ENCODE measurements at regions not wholly inside any gene's neighbourhood (a gene's known extent, or its start where the extent isn't known, plus 50 kb on each side); places are given as distances from the start of the nearest gene placed in this dataset.
A peak's percentile ranks its signal among the peaks of the same experiment; 100 is the strongest.

DNA sequence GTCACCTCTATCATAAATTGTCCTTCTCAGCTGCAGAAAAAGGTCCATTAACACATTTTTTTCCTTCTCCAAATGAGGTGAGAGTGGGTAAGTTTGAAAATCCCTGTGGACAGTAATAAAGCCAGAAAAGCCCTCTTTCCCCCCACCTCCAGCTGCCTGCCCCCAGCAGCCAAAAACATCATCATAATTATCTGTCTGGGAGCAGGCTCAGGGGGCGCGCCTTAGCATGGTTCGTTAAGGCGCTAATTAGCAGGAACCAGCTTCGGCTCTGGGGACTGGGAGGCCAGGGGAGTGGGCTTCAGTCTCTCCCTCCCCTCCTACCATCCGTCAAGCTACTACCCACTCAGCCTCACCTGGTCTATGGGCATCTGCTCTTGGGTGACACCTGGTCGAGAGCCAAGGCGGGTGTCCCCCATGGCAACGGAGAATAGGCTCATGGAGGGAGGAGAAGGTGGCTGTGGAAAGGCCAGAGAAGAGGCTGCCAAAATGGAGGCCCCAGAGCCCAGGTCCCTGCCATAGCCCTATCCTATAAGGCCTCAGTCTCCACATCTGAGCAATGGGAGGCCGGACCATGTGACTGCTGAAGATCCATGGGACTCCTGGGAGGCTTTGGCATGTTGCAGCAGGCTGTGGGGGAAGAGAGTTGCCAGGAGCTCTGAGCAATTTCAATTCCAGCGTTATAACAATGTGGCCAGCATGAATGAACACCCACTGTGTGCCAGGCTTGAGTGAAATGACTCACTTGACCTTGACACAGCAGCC is 140.1 kb upstream of the LINGO1 start:
- TF ChIP-seq GATA3 (IDR thresholded peaks at IDR 0.05; ENCODE audit: low read depth, low read length) (no peak), GATA2 (IDR thresholded peaks at IDR 0.05; ENCODE audit: low read depth, low read length) (no peak)

DNA sequence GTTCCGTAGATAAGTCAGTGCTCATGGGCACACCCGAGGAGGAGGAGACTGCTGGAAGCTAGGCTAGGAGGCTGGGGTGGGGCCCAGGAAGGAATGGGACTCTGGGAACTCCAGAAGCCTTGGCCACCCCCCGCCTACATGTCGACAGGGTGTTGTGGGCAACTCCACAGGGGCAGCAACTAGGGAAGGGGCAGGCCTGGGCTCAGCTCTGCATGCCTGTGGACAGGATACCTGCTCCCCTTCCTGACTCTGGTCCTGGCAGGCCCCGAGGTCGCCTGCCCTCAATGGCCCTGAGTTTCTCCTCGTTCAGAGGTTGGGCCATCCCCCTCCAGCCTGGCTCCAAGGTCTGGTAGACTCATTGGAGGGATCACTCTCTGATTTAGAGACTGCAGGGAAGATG is 138.9 kb upstream of the LINGO1 start:
- TF ChIP-seq GATA2 (IDR thresholded peaks at IDR 0.05; ENCODE audit: low read depth, low read length) (no peak), GATA3 (IDR thresholded peaks at IDR 0.05; ENCODE audit: low read depth, low read length) (no peak)

DNA sequence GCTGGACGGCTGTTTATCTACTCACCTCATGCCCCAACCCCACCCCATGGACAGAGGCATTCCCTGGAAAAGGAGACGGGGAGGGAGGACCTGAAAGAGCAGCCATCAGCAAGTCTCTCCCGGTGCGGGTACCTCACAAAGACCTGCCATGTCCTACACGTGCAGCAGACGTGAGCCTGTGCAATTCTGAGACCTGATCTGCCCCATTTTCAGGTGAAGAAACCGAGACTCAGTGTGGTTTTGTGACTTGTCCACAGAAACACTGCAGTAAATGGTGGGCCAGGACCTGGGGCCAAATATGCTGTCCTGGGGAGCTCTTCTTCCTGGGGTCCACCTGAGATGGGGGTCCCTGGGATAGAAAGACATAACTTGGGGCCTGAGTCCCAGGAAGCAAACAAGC is 137.0 kb upstream of the LINGO1 start:
- TF ChIP-seq GATA3 (IDR thresholded peaks at IDR 0.05; ENCODE audit: low read depth, low read length) (no peak), GATA2 (IDR thresholded peaks at IDR 0.05; ENCODE audit: low read depth, low read length) (no peak)

DNA sequence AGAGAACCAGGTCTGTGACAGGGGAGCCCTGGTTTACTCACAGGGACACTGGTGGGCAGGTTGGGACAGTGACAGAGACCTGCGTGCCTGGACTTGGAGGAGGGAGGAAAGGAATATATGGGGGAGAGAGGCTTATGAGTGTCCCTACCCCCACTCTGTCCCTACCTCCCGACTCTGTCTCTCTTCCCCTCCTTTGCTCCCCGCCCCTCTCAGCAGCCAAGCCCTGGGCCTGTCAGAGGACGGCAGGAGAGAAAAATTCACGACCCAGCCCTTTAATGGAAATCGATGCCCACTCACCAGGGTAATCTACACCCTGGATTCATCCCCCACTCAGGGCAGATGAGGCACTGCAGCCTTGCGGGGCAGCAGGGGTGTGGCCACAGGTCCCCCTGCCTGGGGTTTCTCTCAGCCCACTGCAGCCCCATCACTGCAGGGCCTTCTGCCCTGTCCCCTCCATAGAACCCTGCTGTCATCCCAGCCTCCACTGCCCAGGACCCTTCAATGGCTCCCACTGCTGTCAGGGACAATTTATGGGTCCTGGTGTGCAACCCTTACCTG is 135.9 kb upstream of the LINGO1 start:
- TF ChIP-seq GATA2 (IDR thresholded peaks at IDR 0.05; ENCODE audit: low read depth, low read length) (no peak), GATA3 (IDR thresholded peaks at IDR 0.05; ENCODE audit: low read depth, low read length) (no peak)

DNA sequence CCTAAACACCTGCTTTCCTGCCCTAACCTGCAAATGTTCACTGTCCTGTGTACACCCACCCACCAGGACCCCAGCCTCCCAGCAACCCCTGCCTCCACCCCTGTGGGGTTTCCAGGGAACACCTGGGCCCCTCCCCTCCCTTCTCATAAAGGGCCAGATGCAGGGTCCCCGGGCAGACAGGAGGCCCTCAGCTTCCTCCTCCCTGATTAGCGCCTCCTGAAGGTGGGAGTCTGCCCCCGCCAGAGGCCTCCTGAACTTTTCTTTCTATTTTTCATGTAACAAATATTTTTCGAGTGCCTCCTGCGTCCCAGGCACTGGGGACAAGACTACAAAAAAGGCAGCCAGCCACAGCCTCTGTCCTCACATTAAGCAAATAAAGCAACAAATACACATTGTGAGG is 135.4 kb upstream of the LINGO1 start:
- no peak for TF ChIP-seq GATA3 (IDR thresholded peaks at IDR 0.05; ENCODE audit: low read depth, low read length)
- TF ChIP-seq GATA2 (IDR thresholded peaks at IDR 0.05; ENCODE audit: low read depth, low read length) = no peak

DNA sequence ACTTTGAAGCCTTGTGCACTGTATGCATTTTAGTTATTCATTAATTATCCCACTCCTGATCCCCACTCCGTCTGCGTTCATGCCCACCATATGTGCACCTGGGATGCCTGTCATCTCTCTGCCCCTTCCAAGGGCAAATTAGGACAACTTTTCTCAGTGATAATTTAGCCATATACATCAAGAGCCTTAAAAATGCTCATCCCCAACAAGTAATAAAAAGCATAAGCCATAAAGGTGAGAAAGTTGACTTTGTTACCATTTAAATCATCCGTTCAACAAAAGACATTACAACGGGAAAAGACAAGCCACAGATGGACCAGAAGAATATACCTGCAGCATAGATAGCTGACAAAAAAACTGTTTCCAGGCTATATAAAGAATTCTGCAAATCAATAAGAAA is 131.4 kb upstream of the LINGO1 start:
- TF ChIP-seq GATA3 (IDR thresholded peaks at IDR 0.05; ENCODE audit: low read depth, low read length) = no peak

DNA sequence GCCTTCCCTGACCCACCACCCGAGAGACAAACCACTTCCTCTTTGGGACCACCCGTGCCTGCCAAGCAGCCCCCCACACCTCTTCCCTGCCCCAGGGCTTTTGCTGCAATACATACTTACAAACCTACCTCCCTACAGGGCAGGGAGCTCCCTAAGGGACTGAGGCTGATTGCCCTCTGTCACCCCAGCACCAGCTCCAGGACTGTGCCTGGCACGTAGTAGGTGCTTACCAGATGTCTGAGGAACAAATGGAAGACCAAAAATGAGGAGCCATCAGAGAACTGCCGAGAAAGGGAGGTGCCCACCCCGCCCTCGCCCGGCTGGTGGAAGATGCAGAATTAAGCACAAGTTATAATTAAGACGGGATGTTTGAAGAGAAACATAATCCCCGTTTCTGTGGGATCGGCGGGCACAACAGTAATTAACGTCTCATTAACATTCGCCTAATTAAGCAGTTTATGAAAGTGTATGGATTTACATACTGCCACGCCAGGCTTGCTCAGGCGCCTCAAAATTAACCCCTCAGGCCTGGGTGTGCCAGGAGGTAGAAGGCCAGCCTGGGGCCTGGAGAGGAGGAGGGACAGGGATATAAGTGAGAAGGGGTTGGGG is 130.1 kb upstream of the LINGO1 start:
- TF ChIP-seq GATA2 (IDR thresholded peaks at IDR 0.05; ENCODE audit: low read depth, low read length) = no peak
- no peak for TF ChIP-seq GATA3 (IDR thresholded peaks at IDR 0.05; ENCODE audit: low read depth, low read length)

DNA sequence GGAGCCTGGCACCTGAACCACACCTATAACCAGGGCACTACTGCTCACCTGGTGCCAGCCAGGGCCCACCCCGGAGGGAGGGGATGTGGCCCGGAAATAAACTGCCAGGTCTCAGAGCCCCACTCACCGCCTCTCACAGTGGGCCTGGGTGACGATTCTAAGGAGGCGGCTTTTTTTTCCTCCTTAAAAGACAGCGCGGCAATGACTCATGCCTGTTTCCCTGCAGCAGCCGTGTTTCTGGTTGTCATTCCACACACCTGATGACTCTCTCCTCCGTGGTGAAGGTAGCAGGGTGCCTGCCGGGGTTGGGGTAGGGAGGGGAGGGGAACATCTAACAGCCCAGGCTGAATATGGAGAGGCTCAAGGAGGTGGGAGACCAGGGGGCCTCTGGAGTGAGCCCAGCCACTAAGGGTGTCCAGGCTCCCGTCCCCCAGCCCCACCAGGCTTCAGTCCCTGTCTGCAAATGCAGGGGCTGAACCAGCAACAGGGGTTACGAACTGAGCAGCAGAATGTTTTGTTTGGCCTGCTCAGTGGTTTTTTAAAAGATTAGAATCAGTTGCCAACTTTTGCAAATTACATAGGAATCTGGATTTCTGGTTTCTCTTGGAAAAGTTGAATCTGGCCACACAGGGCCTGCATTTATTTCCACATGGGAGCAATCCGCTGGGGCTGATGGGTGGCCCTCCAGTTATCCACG is 127.3 kb upstream of the LINGO1 start:
- TF ChIP-seq GATA2 (IDR thresholded peaks at IDR 0.05; ENCODE audit: low read depth, low read length) (peak; percentile 66), GATA3 (IDR thresholded peaks at IDR 0.05; ENCODE audit: low read depth, low read length) (no peak)

DNA sequence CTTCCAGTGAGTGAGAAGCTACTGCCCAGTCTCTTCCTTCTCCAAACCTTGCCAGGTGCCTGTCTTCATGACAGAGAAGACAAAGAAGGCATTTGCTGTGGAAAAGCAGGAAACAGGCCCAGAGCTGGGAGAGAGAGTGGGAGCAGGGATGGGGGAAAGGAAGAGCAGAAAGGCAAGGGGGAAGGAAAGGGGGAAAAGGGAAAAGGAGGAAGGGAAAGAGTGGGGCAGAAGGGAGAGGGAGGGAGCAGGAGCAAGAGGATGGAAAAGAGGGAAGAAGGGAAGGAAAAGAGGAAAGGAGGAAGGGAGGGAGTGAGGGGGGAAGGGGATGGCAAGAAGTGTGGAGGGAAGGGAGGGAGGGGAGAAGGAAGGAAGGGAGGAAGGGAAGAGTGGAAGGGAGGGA is 121.2 kb upstream of the LINGO1 start:
- TF ChIP-seq GATA3 (IDR thresholded peaks at IDR 0.05; ENCODE audit: low read depth, low read length) = no peak

DNA sequence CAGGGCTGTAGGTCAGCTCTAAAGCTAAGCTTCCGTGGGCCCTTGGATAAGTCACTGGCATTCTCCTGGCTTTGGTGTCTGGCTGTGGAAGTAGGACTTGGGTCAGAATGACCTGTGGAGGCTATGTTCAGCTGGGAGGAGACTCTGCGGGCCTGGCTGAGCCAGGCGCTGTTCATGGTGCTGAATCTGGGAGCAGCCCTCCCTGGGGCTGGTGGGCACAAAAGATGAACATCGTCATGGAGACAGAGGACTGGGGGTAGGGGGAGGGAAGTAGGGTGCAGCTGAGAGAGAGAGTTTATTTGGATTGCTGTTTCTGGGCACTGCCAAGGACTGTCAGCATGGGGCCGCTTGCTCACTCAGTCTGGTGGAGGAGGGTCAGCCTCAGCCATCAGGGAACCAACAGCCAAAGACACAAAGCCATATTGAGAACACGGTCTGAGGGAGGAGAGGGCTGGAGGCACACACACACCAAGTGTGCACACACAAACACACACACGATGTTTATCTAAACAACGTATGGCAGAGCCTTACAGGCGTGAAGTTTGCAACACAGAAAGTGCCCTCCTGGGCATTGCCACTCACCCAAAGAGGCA is 120.7 kb upstream of the LINGO1 start:
- TF ChIP-seq GATA2 (IDR thresholded peaks at IDR 0.05; ENCODE audit: low read depth, low read length) (no peak), GATA3 (IDR thresholded peaks at IDR 0.05; ENCODE audit: low read depth, low read length) (no peak)

DNA sequence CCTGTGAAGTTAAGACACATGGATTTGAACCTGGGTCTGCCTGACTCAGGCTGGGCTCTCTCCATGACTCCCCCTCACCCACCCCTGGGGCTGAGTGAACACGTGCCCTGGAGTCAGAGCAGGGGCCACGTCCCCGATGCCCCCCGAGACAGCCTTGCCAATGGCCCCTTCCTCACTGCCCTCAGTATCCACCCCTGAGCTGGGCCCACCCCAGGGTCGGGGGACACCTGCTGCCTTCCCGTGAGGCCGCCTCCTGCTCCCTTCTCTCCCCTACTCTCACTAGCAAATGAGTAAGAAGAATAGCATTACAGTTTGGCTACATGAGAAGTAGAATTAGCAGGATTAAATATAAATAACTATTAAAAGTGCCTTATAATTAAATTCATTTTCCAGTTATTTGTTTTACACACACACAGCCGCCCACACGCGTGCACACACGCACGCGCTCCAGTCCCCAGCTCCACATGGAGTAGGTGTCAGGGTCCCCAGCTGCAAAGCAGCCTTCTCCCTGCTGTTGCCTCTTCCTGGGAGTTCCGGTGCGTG is 117.4 kb upstream of the LINGO1 start:
- TF ChIP-seq GATA2 (IDR thresholded peaks at IDR 0.05; ENCODE audit: low read depth, low read length) (no peak), GATA3 (IDR thresholded peaks at IDR 0.05; ENCODE audit: low read depth, low read length) (no peak)

DNA sequence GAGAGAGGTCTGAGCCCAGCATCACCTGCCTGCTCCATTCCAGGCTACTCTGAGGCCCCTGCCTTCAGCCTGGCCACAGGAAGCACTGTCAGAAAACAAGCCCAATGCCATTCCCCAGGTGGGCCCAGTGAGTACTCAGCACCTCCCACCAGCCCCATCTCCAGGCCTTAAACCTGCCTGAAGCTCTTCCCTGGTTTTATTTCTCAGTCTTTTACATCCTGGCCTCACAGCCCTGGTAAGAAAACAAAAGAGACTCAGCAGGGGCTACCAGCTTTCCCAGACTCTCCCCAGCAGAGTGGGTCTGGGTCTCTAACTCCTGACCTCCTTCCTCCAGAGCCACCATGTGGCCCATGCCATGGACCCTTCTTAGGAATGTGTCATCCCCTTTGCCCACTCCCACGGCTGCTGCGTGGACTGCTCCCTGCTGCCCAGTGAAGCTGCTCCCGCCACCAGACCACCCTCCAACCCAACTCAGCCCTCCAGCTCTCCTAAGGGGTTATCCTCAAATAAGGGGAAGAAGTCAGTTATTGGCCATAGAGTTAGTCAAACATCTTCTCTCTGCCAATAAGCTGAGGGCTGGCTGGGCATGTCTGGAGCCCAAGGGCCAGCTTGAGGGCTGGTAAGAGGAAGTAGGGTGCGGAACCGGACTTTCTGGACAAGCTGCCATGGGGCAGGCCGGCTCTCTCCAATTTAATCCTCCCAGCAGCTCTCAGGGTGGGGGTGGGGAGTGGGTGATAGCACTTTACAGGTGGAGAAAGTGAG is 116.7 kb upstream of the LINGO1 start:
- TF ChIP-seq GATA2 (IDR thresholded peaks at IDR 0.05; ENCODE audit: low read depth, low read length) (no peak), GATA3 (IDR thresholded peaks at IDR 0.05; ENCODE audit: low read depth, low read length) (no peak)
